Cardiac fibroblast (primary cell): ENCODE measurements at regions not wholly inside any gene's neighbourhood (a gene's known extent, or its start where the extent isn't known, plus 50 kb on each side); places are given as distances from the start of the nearest gene placed in this dataset.

Experiments
- DNase-seq, 2 donors: peaks; one replicate each; pipeline versions ENCODE4 v3.0.0 to v3.0.0-alpha.2; 2010; ENCODE audit warnings: low read depth in 2 of 2
- H3K4me3 ChIP-seq, 2 donors: replicated peaks in 1 of 2; 1 replicate in 1 of 2; 2 replicates in 1 of 2; pipeline ENCODE4 v1.5.1; 2011; ENCODE audit warnings: low read depth in 2 of 2, low read length in 2 of 2, mild to moderate bottlenecking in 2 of 2, moderate library complexity in 1 of 2
- CTCF ChIP-seq: IDR thresholded peaks from one replicate; pipeline ENCODE4 v1.5.1; 2011; ENCODE audit warnings: low read depth, mild to moderate bottlenecking, low read length, inconsistent platforms

- TF ChIP-seq CTCF, result no peak
- DNase-seq, result no peak
- H3K4me3 ChIP-seq, result no peak overlapping the region
Observed at GRCh38 chr1:83559129-83559840, 439.6 kb downstream of the TTLL7 start.

- TF ChIP-seq CTCF, result no peak
- DNase-seq, result no peak
- H3K4me3 ChIP-seq, result no peak overlapping the region
Observed at GRCh38 chr1:83555871-83556270, 443.1 kb downstream of the TTLL7 start.

- TF ChIP-seq CTCF, result no peak
Observed at GRCh38 chr1:83554174-83554573, 444.8 kb downstream of the TTLL7 start.

GRCh38 chr1:83552820-83553219, 446.1 kb downstream of the TTLL7 start:
- TF ChIP-seq CTCF, result no peak
- DNase-seq, result no peak
- H3K4me3 ChIP-seq, result no peak overlapping the region

More at GRCh38 chr1:83554174-83554573, 444.8 kb downstream of the TTLL7 start:
- DNase-seq, result no peak
- no peak overlapping the region for H3K4me3 ChIP-seq

GRCh38 chr1:83548311-83548710, 450.6 kb downstream of the TTLL7 start:
- no peak overlapping the region for H3K4me3 ChIP-seq
- no peak for TF ChIP-seq CTCF
- DNase-seq, result no peak

- H3K4me3 ChIP-seq, result no peak overlapping the region
- DNase-seq, result peak in 1 of 2 donors; percentile 54
- TF ChIP-seq CTCF, result no peak
Observed at GRCh38 chr1:83547901-83548300, 451.0 kb downstream of the TTLL7 start.

- peak in 1 of 2 donors; percentile 48 for DNase-seq
- no peak for TF ChIP-seq CTCF
- H3K4me3 ChIP-seq, result no peak overlapping the region
Observed at GRCh38 chr1:83546874-83547273, 452.1 kb downstream of the TTLL7 start.
